OCI-LY3 (cell line): ENCODE measurements at regions not wholly inside any gene's neighbourhood (a gene's known extent, or its start where the extent isn't known, plus 50 kb on each side); places are given as distances from the start of the nearest gene placed in this dataset.

Source experiments
- H2AFZ ChIP-seq: fragments of 200-600, 300-600 bp; shearing (Covaris generic); 2 replicates; pipeline ENCODE4 v1.6.0; 2014; ENCODE audit warnings: antibody characterized with exemption, low read depth, low read length
- H3K27ac ChIP-seq: fragments of 200-600, 300-600 bp; sonication (generic); 2 replicates; pipeline ENCODE4 v1.5.1; 2014; ENCODE audit warnings: mild to moderate bottlenecking, low read length, moderate library complexity, mixed read lengths
- H3K27me3 ChIP-seq: fragments of 200-600, 300-600 bp; sonication (generic); 2 replicates; pipeline ENCODE4 v1.6.1; 2014; ENCODE audit warnings: low read depth, low read length, mixed read lengths
- H3K36me3 ChIP-seq: fragments of 200-600, 300-600 bp; sonication (generic); replicated peaks from 2 replicates; pipeline ENCODE3; 2014; ENCODE audit warnings: low read depth, low read length, mixed read lengths
- H3K4me1 ChIP-seq: fragments of 300-600, 200-600 bp; sonication (generic); 2 replicates; pipeline ENCODE4 v1.6.1; 2014; ENCODE audit warnings: low read length, mixed read lengths
- H3K4me2 ChIP-seq: fragments of 200-600, 300-600 bp; sonication (generic); 2 replicates; pipeline ENCODE4 v1.6.1; 2014; ENCODE audit warnings: low read length, mixed read lengths
- H3K4me3 ChIP-seq: fragments of 300-600, 200-600 bp; sonication (generic); 2 replicates; pipeline ENCODE4 v1.5.1; 2014; ENCODE audit warnings: antibody characterized with exemption, mild to moderate bottlenecking, low read length, moderate library complexity
- H3K79me2 ChIP-seq: fragments of 300-600, 200-600 bp; shearing (Covaris generic); 2 replicates; pipeline ENCODE4 v1.6.1; 2014; ENCODE audit warnings: mild to moderate bottlenecking, low read length, mixed read lengths
- H3K9ac ChIP-seq: fragments of 300-600, 200-600 bp; shearing (Covaris generic); 2 replicates; pipeline ENCODE4 v1.6.0; 2014; ENCODE audit warnings: mild to moderate bottlenecking, low read length, moderate library complexity
- H3K9me3 ChIP-seq: fragments of 200-600, 300-600 bp; shearing (Covaris generic); 2 replicates; pipeline ENCODE4 v1.6.1; 2014; ENCODE audit warnings: low read length, mixed read lengths; ENCODE audit not compliant: insufficient read depth
- H4K20me1 ChIP-seq: fragments of 200-600, 300-600 bp; sonication (generic); 2 replicates; pipeline ENCODE4 v1.6.1; 2016; ENCODE audit warnings: low read length, mixed read lengths; ENCODE audit not compliant: insufficient read depth
- EZH2phosphoT487 ChIP-seq: fragments of 200-600 bp; shearing (Covaris generic); IDR thresholded peaks from 2 replicates; pipeline ENCODE4 v1.6.1; 2018; ENCODE audit warnings: antibody characterized with exemption, mixed run types, low read depth
- TF ChIP-seq, protein P1 (sequence below): fragments of 200-600, 300-600 bp; sonication (generic); IDR thresholded peaks from 2 replicates; pipeline ENCODE4 v1.5.1; 2014; ENCODE audit warnings: antibody characterized with exemption, low read length, low read depth

GRCh38 chr1:76006234-76006633, 68.3 kb upstream of the ST6GALNAC3 start:
- no peak overlapping the region for H3K9ac ChIP-seq
- H3K79me2 ChIP-seq = no peaks in the 10 kb centered on the region
- TF ChIP-seq EZH2phosphoT487 = no peak
- TF ChIP-seq, protein P1, sequence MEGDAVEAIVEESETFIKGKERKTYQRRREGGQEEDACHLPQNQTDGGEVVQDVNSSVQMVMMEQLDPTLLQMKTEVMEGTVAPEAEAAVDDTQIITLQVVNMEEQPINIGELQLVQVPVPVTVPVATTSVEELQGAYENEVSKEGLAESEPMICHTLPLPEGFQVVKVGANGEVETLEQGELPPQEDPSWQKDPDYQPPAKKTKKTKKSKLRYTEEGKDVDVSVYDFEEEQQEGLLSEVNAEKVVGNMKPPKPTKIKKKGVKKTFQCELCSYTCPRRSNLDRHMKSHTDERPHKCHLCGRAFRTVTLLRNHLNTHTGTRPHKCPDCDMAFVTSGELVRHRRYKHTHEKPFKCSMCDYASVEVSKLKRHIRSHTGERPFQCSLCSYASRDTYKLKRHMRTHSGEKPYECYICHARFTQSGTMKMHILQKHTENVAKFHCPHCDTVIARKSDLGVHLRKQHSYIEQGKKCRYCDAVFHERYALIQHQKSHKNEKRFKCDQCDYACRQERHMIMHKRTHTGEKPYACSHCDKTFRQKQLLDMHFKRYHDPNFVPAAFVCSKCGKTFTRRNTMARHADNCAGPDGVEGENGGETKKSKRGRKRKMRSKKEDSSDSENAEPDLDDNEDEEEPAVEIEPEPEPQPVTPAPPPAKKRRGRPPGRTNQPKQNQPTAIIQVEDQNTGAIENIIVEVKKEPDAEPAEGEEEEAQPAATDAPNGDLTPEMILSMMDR = no peak
- H3K27me3 ChIP-seq = no peaks in the 10 kb centered on the region
- H3K27ac ChIP-seq = no peak overlapping the region
- H3K36me3 ChIP-seq = no peaks in the 10 kb centered on the region
- H3K9me3 ChIP-seq = no peaks in the 10 kb centered on the region
- no peak overlapping the region for H3K4me2 ChIP-seq
- H3K4me3 ChIP-seq = no peak overlapping the region
- H4K20me1 ChIP-seq = no peaks in the 10 kb centered on the region
- no peaks in the 10 kb centered on the region for H3K4me1 ChIP-seq
- no peak overlapping the region for H2AFZ ChIP-seq

- H3K9ac ChIP-seq = no peak overlapping the region
- no peaks in the 10 kb centered on the region for H3K27me3 ChIP-seq
- H3K36me3 ChIP-seq = no peaks in the 10 kb centered on the region
- no peak overlapping the region for H3K27ac ChIP-seq
- no peak for TF ChIP-seq EZH2phosphoT487
- TF ChIP-seq, protein P1 = no peak
- no peaks in the 10 kb centered on the region for H4K20me1 ChIP-seq
- H2AFZ ChIP-seq = no peak overlapping the region
- H3K4me2 ChIP-seq = no peak overlapping the region
- H3K4me1 ChIP-seq = no peaks in the 10 kb centered on the region
- H3K9me3 ChIP-seq = no peaks in the 10 kb centered on the region
- H3K79me2 ChIP-seq = no peaks in the 10 kb centered on the region
- no peak overlapping the region for H3K4me3 ChIP-seq
These were observed 63.7 kb upstream of the ST6GALNAC3 start for GRCh38 chr1:76010802-76011201.

DNA sequence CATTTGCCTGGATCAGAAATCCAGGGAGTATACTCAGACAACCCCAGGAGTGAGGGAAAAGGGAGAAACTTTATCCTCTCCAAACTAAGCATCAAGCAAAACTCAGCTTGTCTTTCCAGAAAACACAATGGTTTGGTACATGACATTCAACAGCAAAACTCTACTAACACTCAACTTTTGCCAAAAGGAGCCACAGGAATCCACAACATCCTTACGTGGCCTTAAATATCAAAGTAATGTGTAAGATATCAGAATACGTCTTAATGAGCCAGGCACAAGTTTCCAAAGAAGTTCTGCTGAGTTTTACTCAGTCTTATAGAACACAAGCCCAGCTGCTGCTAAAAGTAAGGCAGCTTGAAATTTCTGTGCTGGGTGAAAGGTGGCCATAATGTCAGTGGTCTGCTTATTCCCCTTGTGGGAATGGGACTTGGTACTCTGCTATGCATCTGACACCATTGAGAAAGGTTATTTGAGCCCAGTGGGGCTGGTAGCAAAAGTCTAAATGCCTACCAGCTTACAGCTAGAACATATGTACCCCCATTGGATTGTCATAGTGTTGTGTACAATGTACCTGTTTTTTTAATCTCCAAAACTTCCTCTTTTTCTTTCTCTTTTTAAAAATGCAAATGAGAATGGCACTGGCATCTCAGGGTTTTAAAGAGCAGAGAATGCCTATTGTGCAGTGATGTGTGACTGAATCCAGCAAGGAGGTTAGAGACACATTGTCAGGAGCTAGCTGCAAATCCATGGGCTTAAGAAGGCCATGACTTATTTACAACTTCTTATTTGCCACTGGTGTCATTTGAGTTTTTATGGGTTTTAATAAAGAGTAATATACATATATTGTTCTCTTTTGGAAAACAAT, 62.0 kb upstream of the ST6GALNAC3 start:
- Histone ChIP-seq H3K36me3 (no peaks in the 10 kb centered on the region), H3K27me3 (no peaks in the 10 kb centered on the region), H2AFZ (no peak overlapping the region), H3K9me3 (no peaks in the 10 kb centered on the region), H3K4me2 (no peak overlapping the region), H3K27ac (no peak overlapping the region), H3K79me2 (no peaks in the 10 kb centered on the region), H4K20me1 (no peaks in the 10 kb centered on the region), H3K9ac (no peak overlapping the region), H3K4me3 (no peak overlapping the region), H3K4me1 (no peaks in the 10 kb centered on the region)
- no peak for TF ChIP-seq EZH2phosphoT487
- TF ChIP-seq, protein P1 = no peak

GRCh38 chr1:76013206-76013581, 61.4 kb upstream of the ST6GALNAC3 start:
- H3K27me3 ChIP-seq = no peaks in the 10 kb centered on the region

More at GRCh38 chr1:76013206-76013581, 61.4 kb upstream of the ST6GALNAC3 start:
- no peak overlapping the region for H2AFZ ChIP-seq
- no peak overlapping the region for H3K9ac ChIP-seq
- H3K4me3 ChIP-seq = no peak overlapping the region
- H4K20me1 ChIP-seq = no peaks in the 10 kb centered on the region
- H3K27ac ChIP-seq = no peak overlapping the region
- no peaks in the 10 kb centered on the region for H3K36me3 ChIP-seq
- TF ChIP-seq EZH2phosphoT487 = no peak
- TF ChIP-seq, protein P1 = no peak
- H3K4me1 ChIP-seq = no peaks in the 10 kb centered on the region
- no peaks in the 10 kb centered on the region for H3K79me2 ChIP-seq
- H3K4me2 ChIP-seq = no peak overlapping the region
- no peaks in the 10 kb centered on the region for H3K9me3 ChIP-seq
